Tibial artery (tissue), 4 donors: ENCODE measurements at regions not wholly inside any gene's neighbourhood (a gene's known extent, or its start where the extent isn't known, plus 50 kb on each side); places are given as distances from the start of the nearest gene placed in this dataset.

ENCODE experiments used
- DNase-seq, 2 donors: peaks; one replicate each; pipeline ENCODE4 v3.0.0-alpha.2; 2019
- H3K27ac ChIP-seq, 2 donors: fragments of 200-600 bp; sonication (generic) in 1 of 2; 1 replicate in 1 of 2; 2 replicates in 1 of 2; pipeline ENCODE4 v1.5.1; 2018 to 2019; ENCODE audit warnings: mild to moderate bottlenecking in 1 of 2
- H3K27me3 ChIP-seq, 2 donors: fragments of 200-600 bp; sonication (generic) in 1 of 2; one replicate each; pipeline versions ENCODE4 v1.5.1 to v1.6.0; 2016 to 2019
- H3K36me3 ChIP-seq, 3 donors: fragments of 200-600 bp; sonication (generic) in 2 of 3; one replicate each; pipeline ENCODE4 v1.5.1; 2016 to 2019; ENCODE audit warnings: mild to moderate bottlenecking in 2 of 3
- H3K4me1 ChIP-seq, 4 donors: fragments of 200-600 bp; sonication (generic) in 2 of 4; 1 replicate in 3 of 4; 2 replicates in 1 of 4; pipeline ENCODE4 v1.5.1; 2016 to 2019
- H3K4me3 ChIP-seq, 2 donors: fragments of 200-600 bp; sonication (generic) in 1 of 2; 1 replicate in 1 of 2; 2 replicates in 1 of 2; pipeline ENCODE4 v1.5.1; 2018 to 2019; ENCODE audit warnings: mild to moderate bottlenecking in 2 of 2
- H3K9me3 ChIP-seq, 3 donors: fragments of 200-600 bp; sonication (generic) in 1 of 3; one replicate each; pipeline ENCODE4 v1.5.1; 2016 to 2019
- CTCF ChIP-seq, 2 experiments: fragments of 200-600 bp in 1 of 2; fragments of 450-650 bp in 1 of 2; IDR thresholded peaks; one replicate each; pipeline ENCODE4 v1.5.1; 2017 to 2019; ENCODE audit warnings: antibody characterized with exemption in 2 of 2, mild to moderate bottlenecking in 1 of 2, moderate library complexity in 1 of 2
- intact Hi-C: fragments of 100-400 bp; cut with DNase I; formaldehyde crosslinking; loops from one replicate; pipeline ENCODE4 v1.15.0; 2023; ENCODE audit warnings: low total_unique reads

DNA sequence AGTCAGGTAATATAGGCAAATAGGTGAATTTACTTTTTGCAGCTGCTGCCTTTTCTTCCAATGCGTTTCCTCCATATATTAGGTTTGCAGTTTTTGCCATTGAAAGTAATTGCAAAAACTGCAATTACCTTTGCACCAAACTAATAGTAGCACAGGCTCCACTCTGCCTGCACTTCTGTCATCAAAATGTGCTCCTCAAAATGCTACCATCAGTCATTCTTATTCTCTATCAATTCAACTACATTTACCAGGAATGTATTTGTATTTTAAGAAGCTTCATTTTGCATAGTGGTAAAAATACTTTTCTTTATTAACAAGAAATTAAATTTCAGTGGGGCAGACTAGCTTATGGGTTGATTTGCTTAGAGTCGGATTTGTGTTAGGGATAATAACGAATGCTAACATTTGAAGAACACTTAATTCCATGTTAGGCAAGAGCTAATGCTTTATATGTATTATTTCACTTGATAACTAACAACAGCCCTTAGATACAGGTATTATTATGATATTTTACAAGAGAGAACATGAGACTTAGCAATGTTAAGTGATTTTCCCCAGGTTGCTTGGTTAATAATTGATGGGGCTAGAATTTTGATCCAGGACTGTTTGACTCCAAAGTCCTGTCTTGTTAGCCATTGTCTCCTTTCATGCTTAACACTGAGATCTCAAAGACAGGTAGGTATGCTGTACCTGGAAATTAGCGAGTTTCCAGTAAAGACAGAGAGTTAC, 300.4 kb downstream of the MAN2A1 start:
- no peak for TF ChIP-seq CTCF (IDR thresholded peaks at IDR 0.05)
- Histone ChIP-seq H3K9me3 (no peaks in the 10 kb centered on the region), H3K4me1 (peaks cover 0 to 40% (median 9%) of the 10 kb centered on the region in 4 donors), H3K36me3 (no peaks in the 10 kb centered on the region), H3K4me3 (no peak overlapping the region), H3K27ac (no peak overlapping the region), H3K27me3 (no peaks in the 10 kb centered on the region)
- intact Hi-C loops = no loop called here
- DNase-seq = no peak

GRCh38 chr5:109990723-109991359, 301.1 kb downstream of the MAN2A1 start:
- Histone ChIP-seq H3K4me3 (no peak overlapping the region), H3K27me3 (no peaks in the 10 kb centered on the region), H3K36me3 (no peaks in the 10 kb centered on the region), H3K9me3 (no peaks in the 10 kb centered on the region), H3K27ac (peak overlapping the region in 1 of 2 donors; percentile 17), H3K4me1 (peaks cover 0 to 45% (median 12%) of the 10 kb centered on the region in 4 donors)
- TF ChIP-seq CTCF (IDR thresholded peaks at IDR 0.05) = no peak
- no peak for DNase-seq
- intact Hi-C loops = no loop called here

DNA sequence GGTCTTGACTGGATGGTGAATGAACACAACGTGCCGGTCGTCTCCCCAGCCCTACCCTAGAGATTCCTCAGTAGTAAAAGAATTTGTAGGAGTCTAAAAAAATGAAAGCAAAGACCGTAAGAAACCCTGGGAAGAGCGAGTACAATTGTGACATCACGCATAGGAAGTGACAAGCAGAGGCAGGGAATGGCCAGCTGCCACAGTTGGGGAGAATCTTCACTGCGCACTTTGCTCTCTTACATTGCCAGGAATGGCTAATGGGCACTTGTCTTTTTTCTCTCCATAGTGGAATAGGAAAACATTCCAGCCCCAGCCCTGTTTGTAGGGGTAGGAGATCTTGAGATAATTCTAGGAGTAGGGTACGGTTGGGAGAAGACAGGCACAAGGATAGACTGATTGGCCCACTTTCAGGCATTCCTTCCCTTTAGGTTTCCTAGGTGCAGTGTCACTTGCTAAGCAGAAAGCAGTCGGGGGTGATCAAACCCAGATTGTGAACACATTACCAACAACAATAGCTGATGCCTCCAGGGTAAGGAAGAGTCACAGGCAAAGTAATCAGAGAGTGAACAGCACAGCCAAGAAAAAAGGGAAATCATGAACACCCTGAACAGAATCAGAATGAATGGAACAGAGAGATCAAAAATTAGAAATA, 302.7 kb downstream of the MAN2A1 start:
- DNase-seq = no peak
- H3K27ac ChIP-seq = no peak overlapping the region
- H3K4me1 ChIP-seq = peaks cover 0 to 45% (median 22%) of the 10 kb centered on the region in 4 donors
- no peaks in the 10 kb centered on the region for H3K9me3 ChIP-seq
- intact Hi-C loops = no loop called here
- no peak overlapping the region for H3K4me3 ChIP-seq
- no peak for TF ChIP-seq CTCF (IDR thresholded peaks at IDR 0.05)
- H3K36me3 ChIP-seq = no peaks in the 10 kb centered on the region
- no peaks in the 10 kb centered on the region for H3K27me3 ChIP-seq

DNA sequence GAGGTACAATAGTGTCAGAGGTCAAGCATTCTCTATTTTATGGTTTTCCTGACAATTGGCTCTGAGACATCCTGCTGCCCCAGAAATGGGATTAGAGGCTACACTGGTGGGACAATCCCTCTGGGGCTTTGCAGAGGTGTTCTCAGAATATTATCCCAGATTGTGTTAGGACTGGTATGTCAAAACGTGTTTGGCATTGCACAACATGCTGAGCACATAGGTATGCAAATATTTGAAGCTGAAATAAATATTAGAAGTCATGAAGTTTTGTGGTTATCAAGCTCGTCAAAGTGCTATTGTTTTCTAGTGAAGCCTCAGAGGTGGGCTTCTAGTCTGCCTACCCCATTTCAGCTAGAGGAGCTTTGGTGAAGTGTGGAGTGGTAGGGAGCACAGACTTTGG, 304.4 kb downstream of the MAN2A1 start:
- H3K36me3 ChIP-seq = no peaks in the 10 kb centered on the region
- no peaks in the 10 kb centered on the region for H3K27me3 ChIP-seq
- no peak for DNase-seq
- H3K4me3 ChIP-seq = no peak overlapping the region
- H3K9me3 ChIP-seq = no peaks in the 10 kb centered on the region
- no peak for TF ChIP-seq CTCF (IDR thresholded peaks at IDR 0.05)
- H3K4me1 ChIP-seq = peaks cover 2 to 49% (median 27%) of the 10 kb centered on the region in 4 donors
- no peak overlapping the region for H3K27ac ChIP-seq
- intact Hi-C loops = no loop called here

- no peak for TF ChIP-seq CTCF (IDR thresholded peaks at IDR 0.05)
- H3K9me3 ChIP-seq = no peaks in the 10 kb centered on the region
- intact Hi-C loops = loop anchor here (5.0 kb wide), 1 partner anchor 304 kb away; no protein-coding TSS in a partner anchor
Observed at GRCh38 chr5:109996246-109996645, 306.5 kb downstream of the MAN2A1 start.

More at GRCh38 chr5:109996246-109996645, 306.5 kb downstream of the MAN2A1 start:
- H3K4me1 ChIP-seq = peaks cover 4 to 62% (median 37%) of the 10 kb centered on the region in 4 donors
- no peaks in the 10 kb centered on the region for H3K36me3 ChIP-seq
- no peaks in the 10 kb centered on the region for H3K27me3 ChIP-seq
- H3K27ac ChIP-seq = peak overlapping the region; percentile 42 to 48
- DNase-seq = no peak
- H3K4me3 ChIP-seq = no peak overlapping the region
